SJSA1 (cell line): ENCODE measurements at regions not wholly inside any gene's neighbourhood (a gene's known extent, or its start where the extent isn't known, plus 50 kb on each side); places are given as distances from the start of the nearest gene placed in this dataset.
"Not testable (repeated sequence)": the region's sequence is repeated elsewhere in the genome, so short reads cannot be mapped to it uniquely, and the experiment has no call there.

Experiments
- DNase-seq, 2 experiments: peaks; one replicate each; pipeline ENCODE4 v3.0.0-alpha.2; 2015 to 2020; ENCODE audit warnings: low spot score in 2 of 2, low read depth in 1 of 2
- H3K27ac ChIP-seq: fragments of 250-450 bp; sonication (Bioruptor Pico); 2 replicates; pipeline ENCODE4 v1.5.1; 2020; ENCODE audit warnings: mild to moderate bottlenecking, moderate library complexity
- H3K27me3 ChIP-seq: fragments of 250-450 bp; sonication (Bioruptor Pico); replicated peaks from 2 replicates; pipeline ENCODE4 v1.5.1; 2020; ENCODE audit warnings: mild to moderate bottlenecking, moderate library complexity
- H3K36me3 ChIP-seq: fragments of 250-450 bp; sonication (Bioruptor Pico); 2 replicates; pipeline ENCODE4 v1.5.1; 2020; ENCODE audit warnings: mild to moderate bottlenecking
- H3K4me1 ChIP-seq: fragments of 250-450 bp; sonication (Bioruptor Pico); replicated peaks from 2 replicates; pipeline ENCODE4 v1.6.1; 2021; ENCODE audit warnings: mild to moderate bottlenecking
- H3K4me3 ChIP-seq: fragments of 250-450 bp; sonication (Bioruptor Pico); 2 replicates; pipeline ENCODE4 v1.5.1; 2020; ENCODE audit warnings: mild to moderate bottlenecking
- H3K9me3 ChIP-seq: fragments of 250-450 bp; sonication (Bioruptor Pico); replicated peaks from 2 replicates; pipeline ENCODE4 v1.5.1; 2020; ENCODE audit warnings: mild to moderate bottlenecking

- H3K27me3 ChIP-seq = no peaks in the 10 kb centered on the region
- peaks cover 14% of the 10 kb centered on the region for H3K36me3 ChIP-seq
- no peak overlapping the region for H3K27ac ChIP-seq
- no peak for DNase-seq
- peaks cover 5% of the 10 kb centered on the region; the same call in 1 of the 2 replicates for H3K4me1 ChIP-seq
- H3K4me3 ChIP-seq = no peak overlapping the region
- H3K9me3 ChIP-seq = no peaks in the 10 kb centered on the region
These were observed 88.4 kb downstream of the CCDC71L start for GRCh38 chr7:106572394-106573124.

GRCh38 chr7:106571563-106571962 lies 89.4 kb downstream of the CCDC71L start:
- H3K9me3 ChIP-seq = no peaks in the 10 kb centered on the region
- no peak overlapping the region for H3K27ac ChIP-seq
- no peak overlapping the region for H3K4me3 ChIP-seq

GRCh38 chr7:106570948-106571418 lies 90.0 kb downstream of the CCDC71L start:
- no peak for DNase-seq

More at GRCh38 chr7:106571563-106571962, 89.4 kb downstream of the CCDC71L start:
- no peak for DNase-seq
- Histone ChIP-seq H3K27me3 (no peaks in the 10 kb centered on the region), H3K36me3 (peaks cover 6% of the 10 kb centered on the region), H3K4me1 (peaks cover under 1% of the 10 kb centered on the region; the same call in 1 of the 2 replicates)

GRCh38 chr7:106570146-106570545 lies 90.8 kb downstream of the CCDC71L start:
- Histone ChIP-seq H3K4me1 (no peaks in the 10 kb centered on the region; the same call in none of the 2 replicates), H3K4me3 (no peak overlapping the region), H3K36me3 (peaks cover 6% of the 10 kb centered on the region; the same call in 1 of the 2 replicates), H3K27ac (no peak overlapping the region), H3K27me3 (no peaks in the 10 kb centered on the region), H3K9me3 (no peaks in the 10 kb centered on the region)
- DNase-seq = no peak

More at GRCh38 chr7:106570948-106571418, 90.0 kb downstream of the CCDC71L start:
- Histone ChIP-seq H3K27ac (no peak overlapping the region), H3K27me3 (no peaks in the 10 kb centered on the region), H3K36me3 (peaks cover 6% of the 10 kb centered on the region; the same call in 1 of the 2 replicates), H3K4me1 (no peaks in the 10 kb centered on the region; the same call in 1 of the 2 replicates), H3K9me3 (no peaks in the 10 kb centered on the region), H3K4me3 (no peak overlapping the region)

GRCh38 chr7:106569500-106569929 lies 91.4 kb downstream of the CCDC71L start:
- H3K4me3 ChIP-seq = no peak overlapping the region
- DNase-seq = no peak
- peaks cover 6% of the 10 kb centered on the region; the same call in 1 of the 2 replicates for H3K36me3 ChIP-seq
- no peaks in the 10 kb centered on the region for H3K9me3 ChIP-seq
- no peak overlapping the region for H3K27ac ChIP-seq
- H3K4me1 ChIP-seq = no peaks in the 10 kb centered on the region; the same call in none of the 2 replicates
- no peaks in the 10 kb centered on the region for H3K27me3 ChIP-seq

GRCh38 chr7:106568680-106569499 lies 92.1 kb downstream of the CCDC71L start:
- no peak overlapping the region for H3K4me3 ChIP-seq
- H3K9me3 ChIP-seq = no peaks in the 10 kb centered on the region
- peak in 1 of 2 experiments; percentile 7 for DNase-seq
- H3K27ac ChIP-seq = no peak overlapping the region
- H3K27me3 ChIP-seq = no peaks in the 10 kb centered on the region
- peaks cover 6% of the 10 kb centered on the region; the same call in 1 of the 2 replicates for H3K36me3 ChIP-seq
- no peaks in the 10 kb centered on the region; the same call in none of the 2 replicates for H3K4me1 ChIP-seq

GRCh38 chr7:106568002-106568679 lies 92.8 kb downstream of the CCDC71L start:
- no peak overlapping the region for H3K27ac ChIP-seq

GRCh38 chr7:106567204-106568001 lies 93.6 kb downstream of the CCDC71L start:
- DNase-seq, H3K36me3 ChIP-seq, H3K4me1 ChIP-seq, H3K27me3 ChIP-seq, H3K4me3 ChIP-seq, H3K27ac ChIP-seq, H3K9me3 ChIP-seq: not testable (repeated sequence)

More at GRCh38 chr7:106568002-106568679, 92.8 kb downstream of the CCDC71L start:
- Histone ChIP-seq H3K27me3 (no peaks in the 10 kb centered on the region), H3K4me1 (no peaks in the 10 kb centered on the region; the same call in none of the 2 replicates), H3K36me3 (peaks cover 6% of the 10 kb centered on the region; the same call in 1 of the 2 replicates), H3K9me3 (no peaks in the 10 kb centered on the region; the same call in 1 of the 2 replicates), H3K4me3 (no peak overlapping the region)
- no peak for DNase-seq

- Histone ChIP-seq H3K27ac (no peak overlapping the region), H3K4me1 (no peaks in the 10 kb centered on the region; the same call in none of the 2 replicates)
- no peak for DNase-seq
These were observed 94.3 kb downstream of the CCDC71L start for GRCh38 chr7:106566672-106567071.

GRCh38 chr7:106566196-106566595 lies 94.8 kb downstream of the CCDC71L start:
- H3K4me1 ChIP-seq = no peaks in the 10 kb centered on the region; the same call in none of the 2 replicates
- H3K4me3 ChIP-seq = no peak overlapping the region
- no peaks in the 10 kb centered on the region; the same call in 1 of the 2 replicates for H3K9me3 ChIP-seq
- no peak overlapping the region for H3K27ac ChIP-seq
- DNase-seq = no peak
- H3K36me3 ChIP-seq = no peaks in the 10 kb centered on the region
- H3K27me3 ChIP-seq = no peaks in the 10 kb centered on the region

More at GRCh38 chr7:106566672-106567071, 94.3 kb downstream of the CCDC71L start:
- H3K4me3 ChIP-seq = no peak overlapping the region
- H3K36me3 ChIP-seq = no peaks in the 10 kb centered on the region
- no peaks in the 10 kb centered on the region; the same call in 1 of the 2 replicates for H3K9me3 ChIP-seq
- no peaks in the 10 kb centered on the region for H3K27me3 ChIP-seq

- H3K4me1 ChIP-seq = no peaks in the 10 kb centered on the region; the same call in none of the 2 replicates
- H3K27ac ChIP-seq = no peak overlapping the region
- no peak overlapping the region for H3K4me3 ChIP-seq
- H3K36me3 ChIP-seq = peaks cover 4% of the 10 kb centered on the region; the same call in 1 of the 2 replicates
- H3K9me3 ChIP-seq = peaks cover 4% of the 10 kb centered on the region; the same call in 1 of the 2 replicates
- H3K27me3 ChIP-seq = no peaks in the 10 kb centered on the region
- DNase-seq = no peak
These were observed 95.5 kb downstream of the CCDC71L start for GRCh38 chr7:106565428-106565827.

- no peaks in the 10 kb centered on the region for H3K27me3 ChIP-seq
- DNase-seq = no peak
- no peak overlapping the region for H3K4me3 ChIP-seq
- H3K27ac ChIP-seq = no peak overlapping the region
- H3K4me1 ChIP-seq = no peaks in the 10 kb centered on the region; the same call in none of the 2 replicates
- peaks cover 14% of the 10 kb centered on the region; the same call in 1 of the 2 replicates for H3K36me3 ChIP-seq
- peaks cover 4% of the 10 kb centered on the region; the same call in 1 of the 2 replicates for H3K9me3 ChIP-seq
These were observed 97.3 kb downstream of the CCDC71L start for GRCh38 chr7:106563466-106564150.
